ENCODE measurements at regions not wholly inside any gene's neighbourhood (a gene's known extent, or its start where the extent isn't known, plus 50 kb on each side); places are given as distances from the start of the nearest gene placed in this dataset.

GRCh38 chr10:78502210-78502936, 468.7 kb downstream of the RPS24 start:
- no peak for DNase-seq

GRCh38 chr10:78504181-78504580, 470.5 kb downstream of the RPS24 start:
- DNase-seq, result no peak

GRCh38 chr10:78505657-78506056, 472.0 kb downstream of the RPS24 start:
- no peak for DNase-seq

- DNase-seq, result no peak
These were observed 473.0 kb downstream of the RPS24 start for GRCh38 chr10:78506614-78507013.

- no peak for DNase-seq
These were observed 474.0 kb downstream of the RPS24 start for GRCh38 chr10:78507510-78508160.

GRCh38 chr10:78508955-78509748, 475.5 kb downstream of the RPS24 start:
- no peak for DNase-seq

GRCh38 chr10:78510566-78511323, 477.1 kb downstream of the RPS24 start:
- DNase-seq, result no peak

GRCh38 chr10:78511324-78512204, 477.9 kb downstream of the RPS24 start:
- DNase-seq, result no peak

- no peak for DNase-seq
These were observed 478.5 kb downstream of the RPS24 start for GRCh38 chr10:78512205-78512550.

GRCh38 chr10:78513330-78513729, 479.7 kb downstream of the RPS24 start:
- DNase-seq, result no peak

- no peak for DNase-seq
These were observed 480.3 kb downstream of the RPS24 start for GRCh38 chr10:78513986-78514385.

- no peak for DNase-seq
These were observed 480.8 kb downstream of the RPS24 start for GRCh38 chr10:78514459-78514858.

- no peak for DNase-seq
These were observed 481.6 kb downstream of the RPS24 start for GRCh38 chr10:78515038-78515872.

GRCh38 chr10:78515873-78516153, 482.1 kb downstream of the RPS24 start:
- DNase-seq, result no peak

GRCh38 chr10:78516236-78516635, 482.6 kb downstream of the RPS24 start:
- no peak for DNase-seq

- DNase-seq, result no peak
These were observed 483.1 kb downstream of the RPS24 start for GRCh38 chr10:78516756-78517155.

GRCh38 chr10:78518224-78518623, 484.6 kb downstream of the RPS24 start:
- DNase-seq, result no peak

GRCh38 chr10:78520737-78521430, 487.2 kb downstream of the RPS24 start:
- no peak for DNase-seq

- no peak for DNase-seq
These were observed 489.8 kb downstream of the RPS24 start for GRCh38 chr10:78523453-78523852.

- DNase-seq, result no peak
These were observed 490.7 kb downstream of the RPS24 start for GRCh38 chr10:78524342-78524741.

GRCh38 chr10:78524941-78525340, 491.3 kb downstream of the RPS24 start:
- no peak for DNase-seq
